ENCODE measurements at regions not wholly inside any gene's neighbourhood (a gene's known extent, or its start where the extent isn't known, plus 50 kb on each side); places are given as distances from the start of the nearest gene placed in this dataset.

- TF ChIP-seq CTCF (IDR thresholded peaks at IDR 0.05) (no peak), POLR2AphosphoS5 (IDR thresholded peaks at IDR 0.05) (no peak), POLR2A (IDR thresholded peaks at IDR 0.05) (no peak)
Measured at GRCh38 chr5:109924237-109925107, 234.7 kb downstream of the MAN2A1 start.
